Hematopoietic multipotent progenitor cell treated with erythropoietin and hydrocortisone succinate and interleukin-3 and kit ligand, for 6 days (in vitro differentiated cells): ENCODE measurements at regions not wholly inside any gene's neighbourhood (a gene's known extent, or its start where the extent isn't known, plus 50 kb on each side); places are given as distances from the start of the nearest gene placed in this dataset.
"Not testable (repeated sequence)": the region's sequence is repeated elsewhere in the genome, so short reads cannot be mapped to it uniquely, and the experiment has no call there.

Experiments used
- DNase-seq: peaks from one replicate; pipeline ENCODE4 v3.0.0-alpha.2; 2015

DNA sequence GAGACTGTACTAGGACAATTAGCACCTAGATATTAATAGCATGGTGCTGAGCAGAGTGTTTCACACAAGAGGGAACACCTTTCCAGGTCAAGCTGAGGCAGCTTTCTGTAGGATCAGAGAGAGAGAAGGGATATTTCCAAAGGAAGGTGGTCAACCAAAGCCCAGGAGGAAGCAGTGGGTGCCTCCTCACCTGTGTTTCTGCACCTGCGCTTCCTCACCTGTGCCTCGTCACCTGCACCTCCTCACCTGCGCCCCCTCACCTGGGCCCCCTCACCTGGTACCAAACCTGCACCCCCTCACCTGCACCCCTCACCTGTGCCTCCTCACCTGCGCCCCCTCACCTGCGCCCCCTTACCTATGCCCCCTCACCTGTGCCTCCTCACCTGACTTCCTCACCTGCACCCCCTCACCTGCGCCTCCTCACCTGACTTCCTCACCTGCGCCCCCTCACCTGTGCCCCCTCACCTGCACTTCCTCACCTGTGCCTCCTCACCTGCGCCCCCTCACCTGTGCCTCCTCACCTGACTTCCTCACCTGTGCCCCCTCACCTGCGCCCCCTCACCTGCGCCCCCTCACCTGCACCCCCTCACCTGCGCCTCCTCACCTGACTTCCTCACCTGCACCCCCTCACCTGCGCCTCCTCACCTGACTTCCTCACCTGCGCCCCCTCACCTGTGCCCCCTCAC lies 67.9 kb downstream of the TTLL2 start:
- DNase-seq = no peak

DNA sequence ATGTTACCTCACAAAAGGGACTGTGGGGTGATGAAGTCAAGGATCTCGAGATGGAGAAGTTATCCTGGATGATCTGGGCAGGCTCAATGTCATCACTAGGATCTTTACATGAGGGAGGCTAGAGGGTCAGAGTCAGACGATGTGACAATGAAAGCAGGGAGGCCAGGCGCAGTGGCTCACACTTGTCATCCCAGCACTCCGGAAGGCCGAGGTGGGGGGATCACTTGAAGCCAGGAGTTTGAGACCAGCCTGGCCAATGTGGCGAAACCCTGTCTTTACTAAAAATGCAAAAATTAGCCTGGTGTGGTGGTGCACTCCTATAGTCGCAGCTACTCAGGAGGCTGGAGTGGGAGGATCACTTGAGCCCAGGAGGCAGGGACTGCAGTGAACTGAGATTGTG lies 68.8 kb downstream of the TTLL2 start:
- DNase-seq = no peak

DNA sequence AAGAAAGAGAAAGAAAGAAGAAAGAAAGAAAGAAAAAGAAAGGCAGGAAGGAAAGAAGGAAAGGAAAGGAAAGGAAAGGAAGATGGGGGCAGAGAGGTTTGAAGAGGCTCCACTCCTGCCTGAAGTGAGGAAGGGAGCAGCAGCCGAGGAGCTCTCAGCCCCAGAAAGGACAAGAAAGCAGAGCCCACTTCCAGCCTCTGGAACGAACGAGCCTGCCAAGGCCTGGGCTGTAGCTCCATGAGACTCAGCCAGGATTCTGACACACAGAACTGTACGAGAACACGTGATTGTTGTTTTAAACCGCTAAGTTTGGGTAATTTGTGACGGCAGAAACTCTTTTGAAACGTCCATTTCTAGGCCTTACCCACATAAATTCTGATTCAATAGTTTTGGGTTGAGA lies 69.5 kb downstream of the TTLL2 start:
- DNase-seq = no peak

DNA sequence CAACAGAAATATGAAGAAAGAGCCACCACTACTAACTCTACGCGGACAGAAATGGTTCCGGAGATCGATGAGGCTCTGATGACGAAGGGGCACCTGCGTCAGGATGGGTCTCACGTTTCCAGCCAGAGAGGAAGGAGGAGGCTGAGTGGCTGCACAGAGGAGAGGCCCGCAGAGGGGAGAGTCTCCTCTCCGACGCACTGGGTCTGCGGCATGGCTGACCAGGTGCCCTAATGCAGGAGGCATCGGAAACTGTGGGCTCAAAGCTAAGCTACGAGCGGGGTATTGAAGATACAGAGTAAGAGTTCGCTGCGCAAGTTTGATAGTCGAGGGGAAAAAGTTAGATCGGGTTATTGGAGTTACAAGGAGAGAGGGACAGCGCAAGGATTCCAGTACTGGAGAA lies 69.9 kb downstream of the TTLL2 start:
- DNase-seq = no peak

DNA sequence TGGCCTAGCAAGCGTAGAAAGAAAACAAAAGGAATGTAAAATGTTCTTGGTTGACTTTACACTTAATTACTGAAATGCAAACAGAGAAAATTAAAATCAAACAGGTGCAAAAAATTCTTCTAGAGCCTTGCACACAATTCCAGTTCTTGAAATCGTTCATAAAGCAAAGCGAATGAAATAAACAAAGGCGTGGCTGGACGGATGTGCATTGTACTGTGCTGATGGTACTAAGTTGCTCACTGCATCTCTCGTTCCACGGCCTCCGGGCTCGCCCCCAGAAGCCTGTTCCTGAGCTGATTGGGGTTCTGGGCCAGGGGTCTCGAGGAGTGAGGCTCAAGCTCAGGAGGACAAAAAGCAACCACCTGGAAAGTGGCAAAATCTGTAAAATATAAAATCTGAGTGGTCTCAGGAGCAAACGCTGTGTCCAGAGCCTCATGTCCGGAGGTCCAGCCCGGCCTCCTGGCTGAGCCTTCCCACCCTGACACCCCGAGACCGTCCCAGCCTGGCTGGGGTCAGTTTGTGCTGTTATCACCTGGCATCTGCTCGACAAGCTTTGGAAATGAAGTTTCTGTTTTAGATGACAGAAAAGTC lies 71.3 kb downstream of the TTLL2 start:
- no peak for DNase-seq

DNA sequence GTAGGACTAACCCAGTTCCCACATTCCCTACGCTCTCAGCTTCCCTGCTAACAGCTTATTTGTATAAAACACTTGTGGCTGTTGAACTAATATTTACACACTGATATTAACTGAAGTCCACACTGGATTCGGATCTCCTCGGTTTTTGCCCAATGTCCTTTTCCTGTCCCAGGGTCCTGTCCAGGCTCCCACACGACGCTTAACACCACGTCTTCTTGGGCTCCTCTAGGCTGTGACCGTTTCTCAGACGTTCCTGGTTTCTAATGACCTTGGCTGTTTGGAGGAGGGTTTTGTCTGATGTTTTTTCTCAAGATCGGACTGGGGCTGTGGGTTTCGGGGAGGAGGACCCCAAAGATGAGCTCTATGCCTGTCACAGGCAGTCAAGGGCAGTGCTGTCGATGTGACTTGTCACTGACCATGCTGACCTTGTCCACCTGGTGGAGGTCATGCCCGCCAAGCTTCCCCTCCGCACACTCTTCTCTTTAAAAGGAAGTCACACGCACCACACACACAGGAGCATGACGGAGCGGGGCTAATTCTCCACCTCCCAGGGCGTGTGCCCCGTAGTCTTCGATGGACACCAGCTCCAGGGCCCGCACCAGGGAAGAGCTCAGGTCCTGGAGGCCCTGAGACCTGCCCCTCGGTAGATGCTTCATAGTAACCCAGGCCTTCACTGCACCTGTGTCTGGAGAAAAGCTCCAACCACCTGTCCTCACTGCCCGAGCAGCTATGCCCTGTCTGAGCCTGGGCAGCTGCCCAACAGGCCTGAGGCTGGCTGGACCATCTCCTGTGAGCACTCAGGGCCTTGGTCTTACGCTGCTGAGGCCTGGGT lies 72.0 kb downstream of the TTLL2 start:
- no peak for DNase-seq

DNA sequence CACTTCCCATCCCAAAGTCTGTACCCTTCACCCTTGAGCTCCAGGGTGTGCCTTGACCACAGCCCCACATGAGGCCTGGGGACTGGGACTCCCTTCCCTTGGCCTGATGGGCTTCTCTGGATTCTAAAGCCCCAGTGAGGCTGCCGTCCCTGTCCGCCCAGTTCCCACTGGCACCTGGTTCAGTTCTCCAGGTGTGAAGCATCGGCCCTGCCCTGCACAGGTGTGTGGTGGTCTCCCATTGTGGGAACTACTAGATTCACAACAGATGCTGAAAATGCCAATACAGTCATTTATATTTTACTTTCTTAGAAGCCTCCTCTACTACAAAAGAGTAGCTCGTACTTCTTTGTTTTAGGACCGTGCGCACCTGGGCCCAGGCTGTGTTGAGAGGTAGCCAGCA lies 72.8 kb downstream of the TTLL2 start:
- no peak for DNase-seq

DNA sequence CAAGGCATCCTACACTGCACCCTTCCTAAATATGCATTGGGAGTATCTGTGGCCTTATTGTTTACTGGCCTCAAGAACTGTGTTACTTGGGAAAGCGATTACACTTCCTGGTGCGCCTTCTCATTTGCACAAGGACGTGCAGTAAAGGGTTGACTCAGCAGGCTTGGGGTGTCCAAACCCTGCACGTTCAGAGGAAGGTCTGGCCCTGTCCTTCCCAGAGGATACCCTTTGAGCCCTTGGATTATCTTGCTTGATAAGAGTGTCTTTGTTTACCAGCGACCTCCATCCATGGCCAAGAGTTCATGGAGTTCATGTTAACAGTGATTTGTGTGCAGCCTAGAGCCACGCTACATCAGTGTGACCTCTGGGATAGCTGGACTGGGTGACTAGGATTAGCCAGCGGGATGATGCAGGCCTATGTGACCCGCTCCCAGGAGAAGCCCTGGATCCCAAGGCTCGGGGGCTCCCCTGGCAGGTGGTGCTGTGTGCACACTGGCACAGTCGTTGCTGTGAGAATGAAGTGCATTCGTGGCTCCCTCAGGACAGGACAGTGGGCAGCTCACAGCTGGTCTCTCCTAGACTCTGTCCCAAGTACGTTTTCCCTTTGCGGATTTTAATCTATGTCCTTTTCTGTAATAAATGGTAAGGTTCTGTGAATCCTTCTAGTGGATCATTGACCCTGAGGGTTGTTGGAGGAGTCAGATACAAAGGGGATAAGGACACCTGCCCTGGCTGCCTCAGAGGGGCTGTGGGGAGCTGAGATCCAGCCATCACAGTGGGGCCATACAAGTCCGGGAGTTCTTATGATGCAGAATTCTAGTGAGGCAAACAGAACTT lies 73.5 kb downstream of the TTLL2 start:
- no peak for DNase-seq

DNA sequence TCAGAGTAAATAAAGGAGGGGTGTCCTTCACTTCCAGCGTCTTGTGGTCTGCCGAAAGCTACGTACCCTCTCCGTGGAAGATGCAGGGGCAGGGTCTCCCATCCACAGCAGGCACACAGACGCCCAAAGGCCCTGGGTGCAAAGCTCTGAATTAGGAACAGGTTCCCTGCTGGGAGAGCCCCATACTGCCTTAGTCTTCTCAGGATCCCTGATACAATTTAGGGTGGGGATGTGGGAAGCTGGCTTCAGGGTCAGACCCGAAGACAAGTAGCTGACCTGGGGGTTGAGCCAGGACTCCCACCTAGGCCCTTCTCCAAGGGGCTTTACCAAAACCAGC lies 74.1 kb downstream of the TTLL2 start:
- no peak for DNase-seq

DNA sequence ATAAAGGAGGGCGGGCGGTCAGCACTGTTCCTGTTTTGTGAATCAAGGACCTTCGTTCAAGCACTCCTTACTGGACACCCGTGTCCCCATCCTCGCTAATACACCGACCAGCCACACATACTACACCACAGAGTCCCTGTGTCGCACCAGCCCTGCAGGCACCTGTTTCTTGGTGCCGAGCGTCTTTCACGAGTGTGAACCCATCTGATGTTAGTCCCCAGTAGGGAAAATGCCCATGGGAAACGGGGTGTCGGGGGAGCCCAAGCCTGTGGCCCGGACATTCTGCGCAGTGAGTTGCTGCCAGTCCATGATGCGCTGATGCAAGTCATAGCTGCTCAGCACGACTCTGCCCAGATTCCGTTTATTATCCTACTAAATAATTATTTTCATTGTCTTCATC lies 74.7 kb downstream of the TTLL2 start:
- DNase-seq = no peak

DNA sequence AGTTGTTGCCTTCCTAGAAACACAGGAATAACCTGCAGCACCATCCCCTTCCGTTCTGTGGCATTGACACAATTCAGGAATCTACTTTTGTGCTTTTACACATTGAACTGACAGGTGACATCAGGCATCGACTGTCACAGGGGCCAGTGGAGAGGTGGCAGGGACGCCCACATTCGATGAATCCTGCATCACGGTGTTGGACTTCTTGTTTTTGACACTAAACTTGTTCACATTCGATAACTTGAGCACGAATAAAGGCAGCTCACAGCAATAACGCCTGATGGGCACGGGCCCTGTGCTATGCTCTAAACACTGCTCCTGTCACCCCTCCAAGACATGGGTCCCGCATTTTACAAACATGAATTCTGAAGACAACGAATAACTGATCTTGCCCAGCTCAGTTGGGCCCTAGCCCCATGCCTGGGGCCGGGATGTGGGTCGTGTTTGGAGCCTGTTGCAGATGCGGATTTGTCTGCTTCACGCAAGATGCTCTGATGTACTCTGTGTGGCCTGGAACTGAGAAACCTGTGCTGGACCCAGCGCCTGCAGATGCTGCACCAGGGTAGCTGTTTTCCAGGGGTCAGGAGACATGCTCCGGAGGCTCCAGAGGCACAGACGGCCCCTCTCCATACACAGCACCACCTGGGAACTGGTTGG lies 75.7 kb downstream of the TTLL2 start:
- DNase-seq = no peak

DNA sequence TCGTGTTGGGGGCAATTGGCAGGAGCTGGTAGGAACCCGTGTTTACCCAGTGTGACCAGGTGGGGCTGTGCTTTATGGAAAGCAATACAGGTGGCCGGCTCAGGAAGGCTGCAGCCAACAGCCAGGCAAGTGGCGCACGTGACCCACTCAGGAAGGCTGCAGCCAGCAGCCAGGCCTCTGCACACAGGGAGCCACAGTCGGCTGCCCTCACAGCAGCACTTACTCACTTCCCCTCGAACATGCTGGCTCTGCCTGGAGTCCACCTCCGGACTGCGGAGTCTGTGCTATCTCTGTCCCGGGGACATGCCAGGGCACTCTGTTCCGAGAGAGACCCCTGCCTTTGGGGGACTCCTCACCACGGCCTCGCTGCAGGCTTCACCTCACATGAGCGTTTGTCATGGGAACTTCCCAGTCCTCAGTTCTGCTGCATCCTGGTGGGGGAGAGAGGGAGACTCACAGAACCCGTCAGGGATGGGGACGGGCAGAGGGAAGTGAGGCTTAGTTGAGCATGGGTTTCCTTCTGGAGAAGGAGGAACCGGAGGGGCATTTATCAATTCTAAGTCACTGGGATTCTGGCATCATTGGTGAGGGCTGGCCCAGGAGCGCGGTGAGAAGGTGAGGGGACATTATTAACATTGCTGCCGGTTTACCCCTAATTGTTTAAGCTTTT lies 76.8 kb downstream of the TTLL2 start:
- no peak for DNase-seq

DNA sequence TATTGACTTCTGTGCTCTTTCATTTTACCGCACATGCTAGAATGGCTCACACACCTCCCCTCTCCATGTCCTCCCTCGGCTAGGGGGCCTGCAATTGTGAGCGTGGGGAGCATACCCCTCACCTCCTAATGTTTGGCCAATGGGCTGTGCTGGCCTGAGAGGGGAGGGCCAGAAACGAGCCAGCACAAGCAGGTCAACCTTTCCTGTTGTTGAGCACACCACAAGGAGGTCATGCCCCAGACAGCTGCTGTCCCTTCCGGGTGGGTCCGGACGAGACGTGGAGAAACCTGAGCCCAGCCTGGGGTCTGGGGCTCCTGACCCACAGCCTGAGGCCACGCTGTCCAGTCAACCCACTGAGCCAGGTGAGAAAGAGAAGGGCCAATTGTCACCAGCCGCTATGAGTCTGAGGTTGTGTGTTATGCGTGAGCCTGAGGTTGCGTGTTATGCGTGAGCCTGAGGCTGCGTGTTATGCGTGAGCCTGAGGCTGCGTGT lies 77.4 kb downstream of the TTLL2 start:
- no peak for DNase-seq

DNA sequence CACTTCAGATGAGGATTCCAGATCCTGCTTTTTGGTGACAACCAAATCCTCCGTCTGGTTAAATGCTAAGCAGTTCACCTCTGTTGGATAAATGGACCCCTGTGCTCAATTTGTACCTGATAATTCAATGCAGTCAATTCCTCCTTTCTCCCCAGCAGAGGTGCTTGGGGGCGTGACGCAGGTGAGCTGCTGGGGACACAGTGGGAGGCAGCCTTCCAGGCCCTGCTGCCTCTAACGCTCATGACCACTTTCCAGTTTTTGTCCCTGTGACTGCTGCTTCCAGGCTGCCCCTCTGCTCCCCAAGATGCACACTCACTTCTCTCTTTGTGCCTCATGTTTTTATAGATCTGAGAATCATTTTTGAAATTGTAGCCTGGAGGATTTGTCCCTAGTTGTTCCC lies 78.5 kb downstream of the TTLL2 start:
- DNase-seq = no peak

DNA sequence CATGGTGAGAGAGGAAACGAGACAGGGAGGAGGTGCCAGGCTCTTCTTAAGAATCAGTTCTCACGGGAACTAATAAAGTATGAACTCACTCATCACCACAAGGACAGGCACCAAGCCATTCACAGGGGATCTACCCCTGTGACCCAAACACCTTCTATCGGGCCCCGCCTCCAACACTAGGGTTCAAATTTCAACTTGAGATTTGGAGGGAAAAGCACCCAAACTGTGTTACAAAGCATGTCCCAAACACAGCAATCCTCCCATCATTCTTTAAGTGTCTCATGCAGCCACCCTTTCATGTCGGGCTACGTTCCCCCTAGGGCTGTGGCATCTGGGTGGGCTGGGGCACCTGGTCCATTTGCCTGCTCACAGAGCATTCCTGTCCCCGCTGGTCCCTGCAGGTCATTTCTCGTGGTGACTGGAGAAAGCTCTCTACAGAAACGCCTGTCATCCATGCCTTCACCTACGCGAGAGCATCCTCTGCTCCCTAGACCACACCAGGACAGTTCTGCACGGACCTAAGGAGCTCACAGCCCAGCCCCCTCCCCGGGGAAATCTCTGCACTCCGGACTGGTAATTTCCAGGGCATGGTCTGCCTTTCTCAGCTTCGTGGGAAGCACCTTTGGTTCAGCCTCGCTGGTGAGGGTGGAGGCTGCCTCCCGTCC lies 79.6 kb downstream of the TTLL2 start:
- DNase-seq = no peak

DNA sequence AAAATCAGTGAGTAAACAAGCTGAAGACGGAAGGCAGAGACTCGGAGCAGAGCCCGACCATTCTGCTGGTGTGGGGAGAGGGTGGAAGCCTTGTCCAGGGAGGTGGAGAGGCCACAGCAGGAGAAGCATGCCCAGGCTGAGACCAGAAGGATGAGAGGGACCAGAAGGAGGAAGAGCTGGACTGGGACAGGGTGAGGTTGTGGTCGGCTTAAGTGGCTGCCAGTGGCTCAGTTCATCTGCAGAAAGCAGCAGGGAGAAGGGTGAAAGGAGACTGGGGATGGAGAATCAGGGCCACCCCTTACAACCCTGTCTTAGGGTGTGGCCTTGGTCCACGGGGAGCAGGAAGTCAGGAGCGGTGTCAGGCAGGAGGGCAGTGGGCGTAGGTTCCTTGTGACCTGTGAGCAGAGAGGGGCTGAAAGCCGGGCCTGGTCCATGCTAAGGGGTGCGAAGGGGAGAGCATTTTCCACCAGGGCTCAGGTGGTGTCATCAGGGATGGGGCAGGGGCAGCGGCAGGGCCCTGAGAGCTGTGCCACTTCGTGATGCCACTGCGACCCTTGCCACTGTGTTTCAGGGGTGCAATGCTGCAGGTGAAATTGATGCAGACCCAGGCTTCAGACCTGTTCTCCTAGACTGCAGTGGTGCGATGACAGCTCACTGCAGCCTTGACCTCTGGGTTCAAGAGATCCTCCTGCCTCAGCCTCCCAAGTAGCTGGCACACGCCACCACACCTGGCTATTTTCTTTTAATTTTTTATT lies 81.1 kb downstream of the TTLL2 start:
- DNase-seq = no peak

DNA sequence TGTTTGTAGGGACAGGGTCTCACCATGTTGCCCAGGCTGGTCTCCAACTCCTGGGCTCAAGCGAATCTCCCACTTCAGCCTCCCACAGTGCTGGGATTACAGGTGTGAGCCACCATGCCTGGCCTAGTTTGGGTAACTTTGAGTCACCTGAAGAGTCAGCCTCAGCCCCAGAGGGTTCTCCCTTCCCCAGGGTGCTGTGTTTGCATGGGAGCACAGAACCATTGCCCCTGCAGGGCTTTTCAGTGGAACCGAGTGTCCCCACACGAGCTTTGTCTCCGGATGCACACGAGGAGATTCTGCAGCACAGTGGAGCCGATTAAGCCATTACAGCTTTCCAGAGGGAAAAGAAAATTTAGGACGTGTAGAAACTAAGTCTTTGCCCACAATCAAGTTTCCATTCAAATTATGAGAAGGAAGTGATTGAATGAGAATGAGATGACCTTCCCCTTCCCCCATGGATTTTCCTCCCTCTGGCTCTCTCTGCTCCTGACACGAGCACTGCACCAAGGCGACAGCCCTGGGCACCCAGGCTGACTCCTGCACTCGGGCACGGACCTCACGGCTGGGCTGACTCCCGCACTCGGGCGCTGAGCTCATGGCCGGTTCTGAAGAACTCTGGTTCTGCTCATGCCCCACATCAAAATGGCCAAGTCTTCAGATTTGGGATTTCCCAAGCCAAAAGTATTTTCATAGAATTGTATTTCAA lies 81.8 kb downstream of the TTLL2 start:
- not testable (repeated sequence) for DNase-seq

DNA sequence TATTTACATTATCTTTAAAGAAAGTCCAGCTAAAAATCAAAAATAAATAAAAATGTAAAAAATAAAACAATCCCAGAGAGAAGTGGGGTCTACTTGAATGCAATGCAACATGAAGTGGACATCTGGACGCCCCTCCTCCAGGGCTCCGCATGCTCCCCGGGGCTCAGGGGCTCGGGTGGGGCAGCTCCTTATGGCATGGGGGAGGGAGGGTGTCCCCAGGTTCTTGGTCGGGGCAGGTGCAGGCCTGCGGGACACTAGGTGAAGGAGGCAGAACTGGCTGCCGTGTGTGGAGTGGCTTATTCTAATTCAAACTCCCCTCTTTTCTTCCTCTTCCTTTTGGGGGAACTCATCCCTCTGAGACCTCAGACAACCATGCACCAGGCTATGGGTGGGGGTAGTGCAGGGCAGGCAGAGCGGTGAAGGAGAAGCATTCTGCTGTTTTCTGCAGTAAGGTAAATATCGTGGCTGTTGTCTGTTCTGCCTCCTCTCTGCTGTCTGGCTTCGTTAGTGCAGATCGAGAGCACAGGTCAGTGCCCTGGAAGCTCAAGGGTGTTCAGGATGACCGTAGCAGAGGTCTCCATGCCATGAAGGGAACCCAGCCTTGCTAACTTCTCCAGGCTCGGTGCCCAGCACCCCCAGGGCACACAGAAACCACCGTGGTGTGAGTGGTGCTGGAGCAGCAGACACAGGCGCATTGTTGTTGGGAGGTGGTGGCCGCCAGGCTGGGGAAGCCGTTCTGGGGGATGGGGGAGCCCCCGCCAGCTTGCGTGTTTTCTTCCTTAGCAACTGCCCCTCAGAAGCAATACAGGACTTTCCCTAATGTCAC lies 82.6 kb downstream of the TTLL2 start:
- no peak for DNase-seq

DNA sequence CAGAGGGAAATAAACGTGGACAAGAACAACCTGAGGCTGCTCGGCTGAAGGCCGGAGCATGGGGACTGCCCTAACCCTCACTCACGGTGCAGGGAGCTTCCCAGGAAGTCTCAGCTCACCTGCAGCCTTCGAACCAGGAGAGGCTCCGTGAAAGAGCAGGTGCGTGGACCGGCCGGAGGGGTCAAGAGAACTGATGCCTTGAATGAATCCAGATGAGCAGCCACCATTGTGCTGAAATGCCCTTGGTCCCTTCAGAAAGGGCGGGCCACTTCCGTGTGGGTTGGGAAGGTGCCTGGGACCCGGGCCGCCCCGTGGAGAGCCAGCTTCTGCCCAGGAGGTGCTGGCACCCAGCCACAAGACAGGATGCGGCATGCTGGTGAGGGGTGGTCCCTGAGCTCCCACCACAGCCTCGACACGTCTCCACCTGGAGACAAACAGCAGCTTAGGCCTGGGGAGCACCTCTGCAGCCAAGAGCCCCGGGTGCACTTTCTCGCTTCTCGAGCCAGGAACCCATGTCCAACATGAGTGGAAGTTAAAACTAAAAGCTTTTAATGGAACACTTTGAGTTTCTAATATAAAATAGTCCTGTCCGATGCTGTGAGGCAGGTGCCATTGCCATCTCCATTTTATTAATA lies 83.5 kb downstream of the TTLL2 start:
- no peak for DNase-seq
